Ovary (tissue), 7 donors: ENCODE measurements at regions not wholly inside any gene's neighbourhood (a gene's known extent, or its start where the extent isn't known, plus 50 kb on each side); places are given as distances from the start of the nearest gene placed in this dataset.
A peak's percentile ranks its signal among the peaks of the same experiment; 100 is the strongest.

Experiments
- DNase-seq, 5 donors: peaks; one replicate each; pipeline ENCODE4 v3.0.0-alpha.2; 2019 to 2020
- H3K27ac ChIP-seq, 2 donors: fragments of 200-600 bp; one replicate each; pipeline versions ENCODE4 v1.5.1 to v1.8.0; 2019 to 2022
- H3K27me3 ChIP-seq: fragments of 200-600 bp; one replicate; pipeline ENCODE4 v1.8.0; 2022
- H3K36me3 ChIP-seq: fragments of 200-600 bp; sonication (generic); one replicate; pipeline ENCODE4 v1.5.1; 2019
- H3K4me1 ChIP-seq: one replicate; pipeline ENCODE4 v1.8.1; 2013; ENCODE audit warnings: mild to moderate bottlenecking, moderate library complexity; ENCODE audit not compliant: insufficient read depth
- H3K4me3 ChIP-seq: fragments of 200-600 bp; sonication (generic); one replicate; pipeline ENCODE4 v1.5.1; 2017
- H3K9me3 ChIP-seq, 2 donors: fragments of 200-600 bp in 1 of 2; sonication (generic) in 1 of 2; one replicate each; pipeline versions ENCODE4 v1.5.1 to v1.8.1; 2013 to 2019; ENCODE audit warnings: mild to moderate bottlenecking in 1 of 2, moderate library complexity in 1 of 2
- CTCF ChIP-seq, 3 donors: fragments of 450-650 bp in 2 of 3; fragments of 200-600 bp in 1 of 3; IDR thresholded peaks; one replicate each; pipeline versions ENCODE4 v1.5.1 to v1.8.0; 2016 to 2022; ENCODE audit warnings: antibody characterized with exemption in 3 of 3, mild to moderate bottlenecking in 1 of 3
- EP300 ChIP-seq: sonication (generic); formaldehyde crosslinking; IDR thresholded peaks from one replicate; pipeline ENCODE4 v1.6.1; 2017; ENCODE audit warnings: antibody characterized with exemption
- POLR2A ChIP-seq: fragments of 450-650 bp; IDR thresholded peaks from one replicate; pipeline ENCODE4 v1.6.1; 2017; ENCODE audit warnings: antibody characterized with exemption, mild to moderate bottlenecking, moderate library complexity
- WGBS, 3 donors: extraction: QIAGEN DNeasy Blood & Tissue Kit in 1 of 3; methylation state at CpG; one replicate each; pipeline versions ENCODE4 v1.1.5 to v1.1.7; 2013 to 2017; 5-methylcytosine and 5-hydroxymethylcytosine counted together
- intact Hi-C, 4 donors: fragments of 100-400 bp; cut with DNase I; formaldehyde crosslinking; loops; one replicate each; pipeline versions ENCODE4 v1.11.0 to v1.15.1; 2022 to 2023
- donor health status: DM: no; HTN: no; CAD: no; lungs with moderate emphysema.
- donor health status: DM: no; HTN: no; CAD: no.
- donor health status: Bipolar disorder and iron deficiency.
- donor health status: DM: no; HTN: no; CAD: no.
- donor health status: DM: yes; HTN: yes; CAD: no.

GRCh38 chr18:22663378-22663777, 245.7 kb upstream of the CTAGE1 start:
- no peaks in the 10 kb centered on the region for H3K36me3 ChIP-seq
- H3K27ac ChIP-seq: no peak overlapping the region
- 88 to 98% (median 98%) methylated on average over 1 of the region's 1 CpG for WGBS, 3 donors
- intact Hi-C loops: no loop called here
- H3K9me3 ChIP-seq: no peaks in the 10 kb centered on the region
- no peak overlapping the region for H3K4me3 ChIP-seq
- no peak for DNase-seq
- no peaks in the 10 kb centered on the region for H3K27me3 ChIP-seq
- TF ChIP-seq POLR2A (no peak), CTCF (IDR thresholded peaks at IDR 0.05) (no peak), EP300 (no peak)
- no peaks in the 10 kb centered on the region for H3K4me1 ChIP-seq

- H3K9me3 ChIP-seq: no peaks in the 10 kb centered on the region
- H3K27ac ChIP-seq: no peak overlapping the region
- WGBS, 3 donors: 70 to 76% (median 70%) methylated on average over 4 of the region's 4 CpGs
Measured at GRCh38 chr18:22666411-22666940, 248.8 kb upstream of the CTAGE1 start.

GRCh38 chr18:22667156-22667555, 249.4 kb upstream of the CTAGE1 start:
- Histone ChIP-seq H3K4me3 (no peak overlapping the region), H3K36me3 (no peaks in the 10 kb centered on the region), H3K4me1 (no peaks in the 10 kb centered on the region), H3K9me3 (no peaks in the 10 kb centered on the region), H3K27ac (no peak overlapping the region), H3K27me3 (no peaks in the 10 kb centered on the region)
- WGBS, 3 donors: 45 to 51% (median 50%) methylated on average over 4 of the region's 4 CpGs
- intact Hi-C loops: no loop called here
- TF ChIP-seq CTCF (IDR thresholded peaks at IDR 0.05) (no peak), EP300 (no peak), POLR2A (no peak)
- peak in 1 of 5 donors; percentile 12 for DNase-seq

More at GRCh38 chr18:22666411-22666940, 248.8 kb upstream of the CTAGE1 start:
- Histone ChIP-seq H3K4me1 (no peaks in the 10 kb centered on the region), H3K4me3 (no peak overlapping the region), H3K27me3 (no peaks in the 10 kb centered on the region), H3K36me3 (no peaks in the 10 kb centered on the region)
- intact Hi-C loops: no loop called here
- DNase-seq: no peak
- TF ChIP-seq CTCF (IDR thresholded peaks at IDR 0.05) (no peak), EP300 (no peak), POLR2A (no peak)

GRCh38 chr18:22667616-22668422, 250.1 kb upstream of the CTAGE1 start:
- H3K9me3 ChIP-seq: no peaks in the 10 kb centered on the region
- H3K36me3 ChIP-seq: no peaks in the 10 kb centered on the region
- no peak overlapping the region for H3K4me3 ChIP-seq
- TF ChIP-seq CTCF (IDR thresholded peaks at IDR 0.05): no peak
- no peak for TF ChIP-seq EP300
- TF ChIP-seq POLR2A: no peak
- intact Hi-C loops: no loop called here
- H3K27ac ChIP-seq: no peak overlapping the region
- no peak for DNase-seq
- H3K4me1 ChIP-seq: no peaks in the 10 kb centered on the region
- 48 to 60% (median 51%) methylated on average over 8 of the region's 8 CpGs for WGBS, 3 donors
- H3K27me3 ChIP-seq: no peaks in the 10 kb centered on the region
